ENCODE measurements at regions not wholly inside any gene's neighbourhood (a gene's known extent, or its start where the extent isn't known, plus 50 kb on each side); places are given as distances from the start of the nearest gene placed in this dataset.

DNA sequence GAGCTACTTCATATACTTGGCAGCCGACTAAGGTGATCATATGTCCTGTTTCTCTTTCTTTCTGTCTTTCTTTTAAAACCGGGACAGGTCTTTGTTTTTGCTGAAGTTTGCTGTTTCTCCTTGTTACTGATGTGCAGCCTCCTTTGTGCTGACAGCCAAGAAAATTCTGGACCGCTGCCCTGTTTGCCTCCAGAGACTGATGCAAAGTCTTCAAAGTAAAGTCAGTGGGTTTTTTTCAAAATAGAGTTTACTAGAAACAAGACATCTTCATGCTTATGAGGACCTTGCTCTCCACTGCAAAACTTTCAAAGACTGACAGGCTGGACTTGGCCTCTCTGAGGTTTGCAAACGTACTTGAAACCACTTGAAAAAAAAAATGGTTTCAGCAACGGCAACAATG is 510.5 kb upstream of the MAP3K7 start:
- no peak for DNase-seq (ENCODE audit: low read depth)

DNA sequence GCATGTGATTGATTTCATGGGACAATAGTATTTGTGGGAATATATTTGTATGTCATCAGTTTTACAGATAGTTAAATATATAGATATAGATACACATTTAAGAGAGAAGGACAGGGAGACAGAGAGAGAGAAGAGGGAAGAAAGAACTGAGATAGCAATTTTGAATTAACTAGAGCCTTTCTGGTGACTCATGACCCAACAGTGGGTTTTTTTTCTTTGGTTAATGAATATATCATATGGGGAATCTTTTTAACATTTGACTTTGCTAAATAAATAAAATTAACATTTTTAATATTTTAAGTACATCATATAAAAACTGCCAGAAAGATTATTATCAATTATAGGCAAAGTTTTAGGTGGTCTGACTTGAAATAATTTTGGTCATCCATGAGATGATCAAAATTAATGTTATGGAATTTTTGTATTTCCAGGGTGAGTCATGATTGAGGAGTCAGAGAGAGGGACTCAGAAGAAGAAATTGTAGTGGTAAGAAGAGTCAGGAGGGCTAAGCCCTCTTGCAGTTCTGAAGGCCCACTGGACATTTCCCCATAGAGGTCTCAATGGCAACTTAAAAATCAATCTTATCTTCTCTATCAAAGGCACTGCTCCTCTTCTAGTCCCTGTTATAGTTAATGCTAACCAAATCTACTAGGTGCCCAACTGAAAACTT is 508.1 kb upstream of the MAP3K7 start:
- DNase-seq (ENCODE audit: low read depth), result no peak
- TF ChIP-seq, protein P1, sequence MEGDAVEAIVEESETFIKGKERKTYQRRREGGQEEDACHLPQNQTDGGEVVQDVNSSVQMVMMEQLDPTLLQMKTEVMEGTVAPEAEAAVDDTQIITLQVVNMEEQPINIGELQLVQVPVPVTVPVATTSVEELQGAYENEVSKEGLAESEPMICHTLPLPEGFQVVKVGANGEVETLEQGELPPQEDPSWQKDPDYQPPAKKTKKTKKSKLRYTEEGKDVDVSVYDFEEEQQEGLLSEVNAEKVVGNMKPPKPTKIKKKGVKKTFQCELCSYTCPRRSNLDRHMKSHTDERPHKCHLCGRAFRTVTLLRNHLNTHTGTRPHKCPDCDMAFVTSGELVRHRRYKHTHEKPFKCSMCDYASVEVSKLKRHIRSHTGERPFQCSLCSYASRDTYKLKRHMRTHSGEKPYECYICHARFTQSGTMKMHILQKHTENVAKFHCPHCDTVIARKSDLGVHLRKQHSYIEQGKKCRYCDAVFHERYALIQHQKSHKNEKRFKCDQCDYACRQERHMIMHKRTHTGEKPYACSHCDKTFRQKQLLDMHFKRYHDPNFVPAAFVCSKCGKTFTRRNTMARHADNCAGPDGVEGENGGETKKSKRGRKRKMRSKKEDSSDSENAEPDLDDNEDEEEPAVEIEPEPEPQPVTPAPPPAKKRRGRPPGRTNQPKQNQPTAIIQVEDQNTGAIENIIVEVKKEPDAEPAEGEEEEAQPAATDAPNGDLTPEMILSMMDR (IDR thresholded peaks at IDR 0.05; ENCODE audit: control insufficient read depth, extremely low read depth, insufficient read depth), result no peak
- no peak overlapping the region for H3K4me3 ChIP-seq (ENCODE audit: low read depth, low read length)

More for the DNA sequence above, 510.5 kb upstream of the MAP3K7 start:
- TF ChIP-seq, protein P1 (IDR thresholded peaks at IDR 0.05; ENCODE audit: control insufficient read depth, extremely low read depth, insufficient read depth), result no peak
- no peak overlapping the region for H3K4me3 ChIP-seq (ENCODE audit: low read depth, low read length)

DNA sequence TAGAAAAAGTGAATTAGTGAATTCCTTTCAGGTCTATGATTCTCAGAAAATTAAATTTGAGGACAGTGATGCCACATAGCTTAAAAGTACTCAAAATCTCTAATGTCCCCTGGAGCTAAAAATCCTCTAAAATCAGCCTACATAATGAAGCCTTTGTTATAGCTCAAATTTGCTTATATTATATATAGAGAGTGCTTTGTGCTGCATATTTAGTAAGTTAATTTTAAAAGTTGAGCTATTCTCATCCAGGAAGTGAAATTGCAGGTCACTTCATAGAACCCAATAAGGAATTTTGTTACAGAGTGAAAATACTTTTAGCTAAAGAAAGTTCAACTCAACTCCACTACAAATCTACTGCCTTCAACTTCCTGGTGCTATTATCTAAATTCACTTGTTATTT is 507.5 kb upstream of the MAP3K7 start:
- no peak overlapping the region for H3K4me3 ChIP-seq (ENCODE audit: low read depth, low read length)
- no peak for DNase-seq (ENCODE audit: low read depth)
- TF ChIP-seq, protein P1 (IDR thresholded peaks at IDR 0.05; ENCODE audit: control insufficient read depth, extremely low read depth, insufficient read depth), result no peak

DNA sequence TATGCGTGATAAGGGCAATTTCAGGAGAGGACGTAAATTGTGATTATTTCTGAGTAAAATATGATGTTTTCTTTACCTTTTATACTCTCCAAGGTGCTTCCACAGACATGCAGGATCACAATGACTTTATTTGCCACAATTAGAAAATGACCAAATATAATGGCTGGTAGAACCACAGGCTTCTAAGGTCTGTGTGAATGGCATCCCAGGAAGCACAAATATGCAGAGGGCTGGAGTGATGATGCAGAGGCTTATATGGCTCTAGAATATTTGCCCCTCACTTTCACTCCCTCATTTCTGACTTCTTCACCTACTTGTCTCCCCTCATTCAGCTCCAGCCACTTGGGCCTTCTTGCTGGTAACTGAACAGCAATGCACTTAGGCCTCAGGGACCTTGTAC is 502.1 kb upstream of the MAP3K7 start:
- DNase-seq (ENCODE audit: low read depth), result no peak
- no peak overlapping the region for H3K4me3 ChIP-seq (ENCODE audit: low read depth, low read length)
- TF ChIP-seq, protein P1 (IDR thresholded peaks at IDR 0.05; ENCODE audit: control insufficient read depth, extremely low read depth, insufficient read depth), result no peak

DNA sequence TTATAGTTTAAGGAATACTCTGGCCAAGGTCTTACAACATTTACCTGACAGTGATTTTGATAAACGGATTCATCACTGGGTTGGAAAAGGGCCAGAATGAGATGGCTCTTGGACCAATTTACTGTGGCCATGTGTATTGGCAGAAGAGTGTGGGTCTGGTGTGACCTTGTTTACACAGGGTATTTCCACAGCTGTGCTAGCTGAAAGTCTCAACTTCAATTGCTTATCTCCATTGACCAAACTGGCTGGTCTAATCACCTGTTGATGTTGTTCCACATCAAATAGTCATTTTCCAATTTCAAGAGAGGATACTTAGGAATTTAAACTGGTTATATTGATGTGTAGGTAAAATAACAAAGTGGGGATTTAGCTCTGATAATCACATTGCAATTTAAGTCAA is 501.6 kb upstream of the MAP3K7 start:
- TF ChIP-seq, protein P1 (IDR thresholded peaks at IDR 0.05; ENCODE audit: control insufficient read depth, extremely low read depth, insufficient read depth), result no peak
- H3K4me3 ChIP-seq (ENCODE audit: low read depth, low read length), result no peak overlapping the region

DNA sequence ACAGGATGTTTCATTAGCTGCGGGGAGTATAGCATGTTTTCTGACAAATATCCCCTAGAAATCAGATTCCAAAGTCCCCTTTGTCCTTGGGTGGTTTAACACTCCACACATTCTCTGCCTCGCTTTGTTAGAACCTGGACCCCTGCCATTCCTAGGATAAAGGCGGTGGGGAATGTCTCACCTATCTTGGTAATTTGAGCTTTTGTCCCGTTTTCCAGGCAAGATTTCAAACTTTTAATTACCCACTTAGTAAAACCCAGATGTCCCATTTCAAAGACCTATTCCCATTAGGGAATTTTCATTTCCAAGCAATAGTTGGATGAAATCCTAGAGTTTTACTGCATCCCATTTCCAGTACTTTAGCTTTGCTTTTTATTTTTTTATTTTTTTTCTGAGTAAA is 501.0 kb upstream of the MAP3K7 start:
- DNase-seq (ENCODE audit: low read depth), result no peak
- TF ChIP-seq, protein P1 (IDR thresholded peaks at IDR 0.05; ENCODE audit: control insufficient read depth, extremely low read depth, insufficient read depth), result no peak
- no peak overlapping the region for H3K4me3 ChIP-seq (ENCODE audit: low read depth, low read length)

More for the DNA sequence above, 501.6 kb upstream of the MAP3K7 start:
- DNase-seq (ENCODE audit: low read depth), result no peak

DNA sequence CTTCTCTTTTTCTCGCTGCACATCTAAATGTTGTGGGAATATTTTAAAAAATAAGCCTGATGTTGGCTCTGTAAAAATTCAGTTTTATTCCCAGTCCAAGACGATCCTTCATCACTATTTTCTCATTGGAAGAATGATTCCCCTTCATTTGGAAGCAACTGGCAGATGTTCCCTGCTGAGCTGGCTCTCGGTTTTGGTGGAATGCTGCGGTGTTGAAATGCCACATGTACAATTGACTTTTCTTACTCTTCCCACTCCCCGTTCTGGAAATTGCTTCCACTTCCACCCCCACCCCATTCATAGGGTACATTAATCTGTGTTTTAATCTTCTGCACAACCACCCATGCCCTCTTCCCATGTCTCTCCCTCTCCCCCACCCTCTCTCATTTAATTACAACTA is 496.3 kb upstream of the MAP3K7 start:
- TF ChIP-seq, protein P1 (IDR thresholded peaks at IDR 0.05; ENCODE audit: control insufficient read depth, extremely low read depth, insufficient read depth), result no peak
- no peak overlapping the region for H3K4me3 ChIP-seq (ENCODE audit: low read depth, low read length)
- no peak for DNase-seq (ENCODE audit: low read depth)
